WTC11 (cell line): ENCODE measurements at regions not wholly inside any gene's neighbourhood (a gene's known extent, or its start where the extent isn't known, plus 50 kb on each side); places are given as distances from the start of the nearest gene placed in this dataset.

Experiments
- ATAC-seq: fragments of 200-7000 bp; cut with Tn5 transposase; 2 replicates; pipeline ENCODE4 v1.10.0; 2021; ENCODE audit warnings: mild to moderate bottlenecking, moderate library complexity
- CTCF ChIA-PET: fragments of 300-600 bp; sonication (Branson Sonifier 250); formaldehyde crosslinking; loops from one replicate; lab custom pipeline; 2021; ENCODE audit warnings: antibody characterized with exemption; lab: Charles Lee
- POLR2A ChIA-PET: fragments of 350-600 bp; sonication (Branson Sonifier 250); formaldehyde crosslinking; loops from one replicate; lab custom pipeline; 2021; ENCODE audit warnings: antibody characterized with exemption; lab: Charles Lee
- DNase-seq: peaks from one replicate; pipeline ENCODE4 v3.0.0; 2021; ENCODE audit warnings: low spot score
- H3K27ac Mint-ChIP-seq: 2 replicates; pipeline ENCODE4 v1.8.0; 2021; ENCODE audit warnings: mixed read lengths
- H3K27me3 Mint-ChIP-seq: 2 replicates; pipeline ENCODE4 v1.8.0; 2021; ENCODE audit warnings: low read depth, mild to moderate bottlenecking, moderate library complexity, mixed read lengths
- H3K36me3 Mint-ChIP-seq: 2 replicates; pipeline ENCODE4 v1.8.0; 2021; ENCODE audit warnings: mixed read lengths
- H3K4me1 Mint-ChIP-seq: 2 replicates; pipeline ENCODE4 v1.8.0; 2022; ENCODE audit warnings: mixed read lengths
- H3K4me3 Mint-ChIP-seq: 2 replicates; pipeline ENCODE4 v1.8.0; 2021; ENCODE audit warnings: mild to moderate bottlenecking, moderate library complexity, mixed read lengths
- H3K9me3 Mint-ChIP-seq: 2 replicates; pipeline ENCODE4 v1.8.0; 2021; ENCODE audit warnings: mixed read lengths
- CBFB ChIP-seq: sonication (generic); formaldehyde crosslinking; IDR thresholded peaks from 2 replicates; pipeline ENCODE4 v1.8.1; 2022; ENCODE audit warnings: mild to moderate bottlenecking, low read depth, missing genetic modification reagents
- E2F5 ChIP-seq: sonication (generic); formaldehyde crosslinking; IDR thresholded peaks from 2 replicates; pipeline ENCODE4 v1.8.1; 2022; ENCODE audit warnings: mild to moderate bottlenecking, moderate library complexity, missing genetic modification reagents
- EMX1 ChIP-seq: fragments of 250-450 bp; sonication (Bioruptor Pico); IDR thresholded peaks from 2 replicates; pipeline ENCODE4 v1.8.0; 2021; ENCODE audit warnings: mild to moderate bottlenecking
- ERG ChIP-seq: fragments of 250-450 bp; sonication (Bioruptor Pico); IDR thresholded peaks from 2 replicates; pipeline ENCODE4 v1.8.0; 2021; ENCODE audit warnings: mild to moderate bottlenecking
- GRHL2 ChIP-seq: fragments of 250-450 bp; sonication (Bioruptor Pico); IDR thresholded peaks from 2 replicates; pipeline ENCODE4 v1.8.0; 2022; ENCODE audit warnings: mild to moderate bottlenecking, moderate library complexity; ENCODE audit not compliant: insufficient replicate concordance, severe bottlenecking
- IRF1 ChIP-seq: sonication (generic); formaldehyde crosslinking; IDR thresholded peaks from 2 replicates; pipeline ENCODE4 v1.8.0; 2023; ENCODE audit warnings: missing genetic modification reagents
- JAZF1 ChIP-seq: fragments of 250-450 bp; sonication (Bioruptor Pico); IDR thresholded peaks from 2 replicates; pipeline ENCODE4 v1.9.0; 2021; ENCODE audit warnings: moderate library complexity, mild to moderate bottlenecking, inconsistent platforms
- MYBL2 ChIP-seq: sonication (generic); formaldehyde crosslinking; IDR thresholded peaks from 2 replicates; pipeline ENCODE4 v1.8.1; 2023; ENCODE audit warnings: mild to moderate bottlenecking, moderate library complexity, missing genetic modification reagents
- NFE2L1 ChIP-seq: sonication (generic); formaldehyde crosslinking; IDR thresholded peaks from 2 replicates; pipeline ENCODE4 v1.8.1; 2023; ENCODE audit warnings: missing genetic modification reagents
- NR1H2 ChIP-seq: sonication (generic); formaldehyde crosslinking; IDR thresholded peaks from 2 replicates; pipeline ENCODE4 v1.9.0; 2021; ENCODE audit warnings: mild to moderate bottlenecking, moderate library complexity, missing genetic modification reagents
- PRDM15 ChIP-seq: sonication (generic); formaldehyde crosslinking; IDR thresholded peaks from 2 replicates; pipeline ENCODE4 v1.8.0; 2022; ENCODE audit warnings: missing genetic modification reagents
- PRRX2 ChIP-seq: fragments of 250-450 bp; sonication (Bioruptor Pico); IDR thresholded peaks from 2 replicates; pipeline ENCODE4 v1.8.0; 2021; ENCODE audit warnings: mild to moderate bottlenecking
- TEAD4 ChIP-seq: sonication (generic); formaldehyde crosslinking; IDR thresholded peaks from 2 replicates; pipeline ENCODE4 v1.8.0; 2022; ENCODE audit warnings: mild to moderate bottlenecking, missing genetic modification reagents
- USF2 ChIP-seq: sonication (generic); formaldehyde crosslinking; IDR thresholded peaks from 2 replicates; pipeline ENCODE4 v1.8.1; 2023; ENCODE audit warnings: mild to moderate bottlenecking, missing genetic modification reagents, moderate library complexity
- ZNF138 ChIP-seq: sonication (generic); formaldehyde crosslinking; conservative IDR thresholded peaks from 2 replicates; pipeline ENCODE4 v1.8.1; 2022; ENCODE audit warnings: mild to moderate bottlenecking, moderate library complexity, missing genetic modification reagents
- ZNF219 ChIP-seq: sonication (generic); formaldehyde crosslinking; IDR thresholded peaks from 2 replicates; pipeline ENCODE4 v1.8.0; 2023; ENCODE audit warnings: missing genetic modification reagents, mild to moderate bottlenecking, borderline replicate concordance
- ZNF232 ChIP-seq: sonication (generic); formaldehyde crosslinking; IDR thresholded peaks from 2 replicates; pipeline ENCODE4 v1.8.0; 2022; ENCODE audit warnings: mild to moderate bottlenecking, missing genetic modification reagents
- ZNF263 ChIP-seq: sonication (generic); formaldehyde crosslinking; IDR thresholded peaks from 2 replicates; pipeline ENCODE4 v1.8.1; 2022; ENCODE audit warnings: low read depth, mild to moderate bottlenecking, moderate library complexity, missing genetic modification reagents
- ZNF281 ChIP-seq: sonication (generic); formaldehyde crosslinking; IDR thresholded peaks from 2 replicates; pipeline ENCODE4 v1.8.0; 2023; ENCODE audit warnings: mild to moderate bottlenecking, missing genetic modification reagents
- ZNF416 ChIP-seq: fragments of 250-450 bp; sonication (Bioruptor Pico); IDR thresholded peaks from 2 replicates; pipeline ENCODE4 v1.9.0; 2021; ENCODE audit warnings: mild to moderate bottlenecking, inconsistent platforms
- ZNF423 ChIP-seq: fragments of 250-450 bp; sonication (Bioruptor Pico); IDR thresholded peaks from 2 replicates; pipeline ENCODE4 v2.1.2; 2022; ENCODE audit warnings: mild to moderate bottlenecking, moderate library complexity

GRCh38 chr4:33722800-33723516 is 2521.4 kb downstream of the ARAP2 start:
- TF ChIP-seq EMX1 (CRISPR knock-in tag) (no peak), ZNF416 (CRISPR knock-in tag) (no peak), IRF1 (no peak), PRDM15 (CRISPR knock-in tag) (no peak), ZNF423 (CRISPR knock-in tag) (no peak), ERG (no peak)
- Mint-ChIP-seq H3K4me1 (peaks cover 6% of the 10 kb centered on the region), H3K9me3 (no peaks in the 10 kb centered on the region), H3K27me3 (no peaks in the 10 kb centered on the region), H3K27ac (no peak overlapping the region), H3K4me3 (no peak overlapping the region), H3K36me3 (no peaks in the 10 kb centered on the region)
- ATAC-seq: no peak
- ChIA-PET CTCF (no interaction called here), POLR2A (no interaction called here)
- DNase-seq: no peak

- no peak overlapping the region for H3K27ac Mint-ChIP-seq
Observed at GRCh38 chr4:33724685-33725084, 2519.6 kb downstream of the ARAP2 start.

More at GRCh38 chr4:33724685-33725084, 2519.6 kb downstream of the ARAP2 start:
- no peaks in the 10 kb centered on the region for H3K27me3 Mint-ChIP-seq
- POLR2A ChIA-PET: no interaction called here
- no peaks in the 10 kb centered on the region for H3K9me3 Mint-ChIP-seq
- peaks cover 6% of the 10 kb centered on the region for H3K4me1 Mint-ChIP-seq
- CTCF ChIA-PET: no interaction called here
- DNase-seq (no peak), ATAC-seq (peak; percentile 66)
- TF ChIP-seq ZNF281 (CRISPR knock-in tag) (no peak), MYBL2 (CRISPR knock-in tag) (no peak), TEAD4 (CRISPR knock-in tag) (no peak), ZNF263 (CRISPR knock-in tag) (no peak), USF2 (CRISPR knock-in tag) (no peak), ZNF219 (CRISPR knock-in tag) (no peak), E2F5 (CRISPR knock-in tag) (no peak), NFE2L1 (no peak), ZNF232 (CRISPR knock-in tag) (no peak), JAZF1 (no peak), GRHL2 (CRISPR knock-in tag) (no peak), ZNF138 (CRISPR knock-in tag) (no peak), NR1H2 (no peak), CBFB (CRISPR knock-in tag) (no peak), PRRX2 (CRISPR knock-in tag) (no peak)
- no peak overlapping the region for H3K4me3 Mint-ChIP-seq
- H3K36me3 Mint-ChIP-seq: no peaks in the 10 kb centered on the region
